Ishikawa (cell line): ENCODE measurements at regions not wholly inside any gene's neighbourhood (a gene's known extent, or its start where the extent isn't known, plus 50 kb on each side); places are given as distances from the start of the nearest gene placed in this dataset.

Experiments
- CEBPB ChIP-seq: IDR thresholded peaks from 2 replicates; pipeline ENCODE4 v1.6.1; 2012
- CREB1 ChIP-seq: IDR thresholded peaks from 2 replicates; pipeline ENCODE4 v1.6.1; 2012; ENCODE audit warnings: low read depth
- EGR1 ChIP-seq: IDR thresholded peaks from 2 replicates; pipeline ENCODE4 v1.6.1; 2012
- EP300 ChIP-seq: IDR thresholded peaks from 2 replicates; pipeline ENCODE4 v1.6.1; 2012; ENCODE audit warnings: borderline replicate concordance
- FOXM1 ChIP-seq: IDR thresholded peaks from 2 replicates; pipeline ENCODE4 v1.6.1; 2012; ENCODE audit warnings: low read depth, borderline replicate concordance
- NFIC ChIP-seq: IDR thresholded peaks from 2 replicates; pipeline ENCODE4 v1.6.1; 2012
- RAD21 ChIP-seq: IDR thresholded peaks from 2 replicates; pipeline ENCODE4 v1.6.1; 2012; ENCODE audit warnings: low read depth
- TAF1 ChIP-seq: IDR thresholded peaks from 2 replicates; pipeline ENCODE4 v1.6.1; 2012; ENCODE audit warnings: low read depth, mild to moderate bottlenecking
- TCF12 ChIP-seq: IDR thresholded peaks from 2 replicates; pipeline ENCODE4 v1.6.1; 2012; ENCODE audit warnings: low read depth
- TEAD4 ChIP-seq: IDR thresholded peaks from 2 replicates; pipeline ENCODE4 v1.6.1; 2012
- YY1 ChIP-seq: IDR thresholded peaks from 2 replicates; pipeline ENCODE4 v1.6.1; 2012; ENCODE audit warnings: low read depth
- ZBTB7A ChIP-seq: IDR thresholded peaks from 2 replicates; pipeline ENCODE4 v1.6.1; 2012; ENCODE audit warnings: low read depth
- TF ChIP-seq, protein P1 (sequence below): IDR thresholded peaks from 2 replicates; pipeline ENCODE4 v1.6.1; 2012; ENCODE audit warnings: low read depth, mild to moderate bottlenecking
- TF ChIP-seq, protein P2 (sequence below): IDR thresholded peaks from 2 replicates; pipeline ENCODE4 v1.6.1; 2012
- TF ChIP-seq, protein P3 (sequence below): IDR thresholded peaks from 2 replicates; pipeline ENCODE4 v1.6.1; 2012

DNA sequence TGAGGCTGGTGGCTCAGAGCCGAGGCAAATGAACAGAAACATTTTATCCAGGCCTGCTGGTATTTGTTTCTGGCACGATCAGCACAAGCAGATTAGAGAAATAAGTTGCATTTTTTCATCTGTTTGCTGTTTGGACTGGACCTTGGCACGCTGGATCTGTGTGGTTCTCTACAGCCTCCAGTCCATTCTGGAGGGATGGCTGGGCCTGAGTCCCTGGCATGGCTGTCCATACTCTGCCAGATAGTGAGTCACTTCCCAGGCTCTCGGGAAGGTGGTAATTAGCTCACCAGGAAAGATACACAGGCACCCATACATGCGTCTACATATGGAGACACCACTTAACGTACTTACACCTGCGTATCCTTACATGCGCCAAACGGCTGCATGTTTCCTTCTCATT lies 78.6 kb downstream of the SPRY4 start:
- peak; percentile 46; the same call in 1 of the 2 replicates for TF ChIP-seq EP300
- no peak for TF ChIP-seq EGR1
- TF ChIP-seq TCF12, result no peak
- TF ChIP-seq TEAD4, result 0 out of 2 replicates have a peak, but pooled peaks have one; percentile 38
- peak; percentile 76 for TF ChIP-seq NFIC
- TF ChIP-seq, protein P1, sequence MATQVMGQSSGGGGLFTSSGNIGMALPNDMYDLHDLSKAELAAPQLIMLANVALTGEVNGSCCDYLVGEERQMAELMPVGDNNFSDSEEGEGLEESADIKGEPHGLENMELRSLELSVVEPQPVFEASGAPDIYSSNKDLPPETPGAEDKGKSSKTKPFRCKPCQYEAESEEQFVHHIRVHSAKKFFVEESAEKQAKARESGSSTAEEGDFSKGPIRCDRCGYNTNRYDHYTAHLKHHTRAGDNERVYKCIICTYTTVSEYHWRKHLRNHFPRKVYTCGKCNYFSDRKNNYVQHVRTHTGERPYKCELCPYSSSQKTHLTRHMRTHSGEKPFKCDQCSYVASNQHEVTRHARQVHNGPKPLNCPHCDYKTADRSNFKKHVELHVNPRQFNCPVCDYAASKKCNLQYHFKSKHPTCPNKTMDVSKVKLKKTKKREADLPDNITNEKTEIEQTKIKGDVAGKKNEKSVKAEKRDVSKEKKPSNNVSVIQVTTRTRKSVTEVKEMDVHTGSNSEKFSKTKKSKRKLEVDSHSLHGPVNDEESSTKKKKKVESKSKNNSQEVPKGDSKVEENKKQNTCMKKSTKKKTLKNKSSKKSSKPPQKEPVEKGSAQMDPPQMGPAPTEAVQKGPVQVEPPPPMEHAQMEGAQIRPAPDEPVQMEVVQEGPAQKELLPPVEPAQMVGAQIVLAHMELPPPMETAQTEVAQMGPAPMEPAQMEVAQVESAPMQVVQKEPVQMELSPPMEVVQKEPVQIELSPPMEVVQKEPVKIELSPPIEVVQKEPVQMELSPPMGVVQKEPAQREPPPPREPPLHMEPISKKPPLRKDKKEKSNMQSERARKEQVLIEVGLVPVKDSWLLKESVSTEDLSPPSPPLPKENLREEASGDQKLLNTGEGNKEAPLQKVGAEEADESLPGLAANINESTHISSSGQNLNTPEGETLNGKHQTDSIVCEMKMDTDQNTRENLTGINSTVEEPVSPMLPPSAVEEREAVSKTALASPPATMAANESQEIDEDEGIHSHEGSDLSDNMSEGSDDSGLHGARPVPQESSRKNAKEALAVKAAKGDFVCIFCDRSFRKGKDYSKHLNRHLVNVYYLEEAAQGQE, result no peak

DNA sequence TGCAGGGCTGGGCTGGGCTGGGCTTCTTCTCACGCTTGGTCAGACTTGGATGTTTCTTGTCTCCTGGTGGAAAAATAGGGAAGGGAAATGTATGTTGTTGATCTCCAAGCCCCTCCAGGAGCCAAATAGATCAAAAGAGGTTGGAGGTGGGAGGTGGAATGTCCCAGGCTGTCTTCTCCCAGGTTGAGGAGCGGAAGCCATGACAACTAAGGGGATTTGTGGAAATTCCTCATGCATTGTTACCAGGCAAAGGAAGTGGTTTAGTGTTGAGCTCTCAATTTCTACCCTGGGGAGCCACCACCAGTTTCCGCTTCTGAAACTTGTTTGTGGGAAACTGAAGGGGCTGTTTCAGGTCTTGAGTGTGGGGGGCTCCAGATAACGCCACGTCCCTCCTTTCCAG lies 79.0 kb downstream of the SPRY4 start:
- TF ChIP-seq TCF12 (no peak), FOXM1 (no peak), NFIC (no peak), RAD21 (no peak), EGR1 (no peak), CREB1 (no peak), ZBTB7A (no peak), EP300 (no peak), CEBPB (no peak), TEAD4 (no peak), YY1 (no peak), TAF1 (no peak)
- TF ChIP-seq, protein P2, sequence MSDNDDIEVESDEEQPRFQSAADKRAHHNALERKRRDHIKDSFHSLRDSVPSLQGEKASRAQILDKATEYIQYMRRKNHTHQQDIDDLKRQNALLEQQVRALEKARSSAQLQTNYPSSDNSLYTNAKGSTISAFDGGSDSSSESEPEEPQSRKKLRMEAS, result no peak
- TF ChIP-seq, protein P1, result no peak
- TF ChIP-seq, protein P3, sequence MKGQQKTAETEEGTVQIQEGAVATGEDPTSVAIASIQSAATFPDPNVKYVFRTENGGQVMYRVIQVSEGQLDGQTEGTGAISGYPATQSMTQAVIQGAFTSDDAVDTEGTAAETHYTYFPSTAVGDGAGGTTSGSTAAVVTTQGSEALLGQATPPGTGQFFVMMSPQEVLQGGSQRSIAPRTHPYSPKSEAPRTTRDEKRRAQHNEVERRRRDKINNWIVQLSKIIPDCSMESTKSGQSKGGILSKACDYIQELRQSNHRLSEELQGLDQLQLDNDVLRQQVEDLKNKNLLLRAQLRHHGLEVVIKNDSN, result no peak

DNA sequence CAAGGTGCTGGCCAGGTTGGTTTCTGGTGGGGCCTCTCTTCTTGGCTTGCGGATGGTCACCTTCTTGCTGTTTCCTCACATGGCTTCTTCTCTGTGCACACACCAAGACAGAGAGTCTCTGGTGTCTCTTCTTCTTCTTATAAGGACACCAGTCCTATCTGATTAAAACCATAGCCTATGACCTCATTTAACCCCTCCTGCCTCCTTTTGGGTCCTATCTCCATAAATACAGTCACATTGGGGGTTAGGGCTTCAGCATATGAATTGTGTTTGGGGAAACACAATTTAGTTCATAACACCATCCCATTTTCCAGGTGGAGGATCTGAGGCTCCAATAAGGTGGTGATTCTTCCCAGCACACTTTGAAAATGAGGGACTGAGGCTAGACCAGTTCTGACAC lies 80.4 kb downstream of the SPRY4 start:
- TF ChIP-seq RAD21 (no peak), EP300 (no peak), CREB1 (no peak), TCF12 (no peak), CEBPB (no peak), YY1 (no peak), TAF1 (no peak), EGR1 (no peak), FOXM1 (no peak)
- TF ChIP-seq, protein P3, result no peak
- TF ChIP-seq, protein P2, result no peak

DNA sequence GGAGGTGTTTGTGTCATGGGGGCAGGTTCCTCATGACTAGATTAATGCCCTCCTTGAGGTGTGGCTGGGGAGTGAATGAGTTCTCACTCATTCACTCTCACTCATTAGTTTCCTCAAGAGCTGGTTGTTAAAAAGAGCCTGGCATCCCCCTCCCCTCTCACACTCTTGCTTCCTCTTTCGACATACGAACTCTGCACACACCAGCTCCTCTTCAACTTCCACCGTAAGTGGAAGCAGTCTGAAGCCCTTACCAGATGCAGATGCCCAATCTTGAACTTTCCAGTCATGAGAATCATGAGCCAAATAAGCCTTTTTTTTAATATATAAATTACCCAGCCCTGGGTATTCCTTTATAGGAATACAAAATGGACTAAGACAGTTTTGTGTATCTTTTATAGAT lies 82.5 kb downstream of the SPRY4 start:
- TF ChIP-seq, protein P3, result no peak
- TF ChIP-seq TAF1 (no peak), YY1 (no peak), ZBTB7A (no peak), EP300 (no peak), CREB1 (no peak), EGR1 (no peak)
- TF ChIP-seq, protein P1, result no peak
